Chondrocyte (in vitro differentiated cells): ENCODE measurements at regions not wholly inside any gene's neighbourhood (a gene's known extent, or its start where the extent isn't known, plus 50 kb on each side); places are given as distances from the start of the nearest gene placed in this dataset.

Source experiments
- DNase-seq: peaks from one replicate; pipeline ENCODE4 v3.0.0; 2021; ENCODE audit warnings: mixed read lengths, low spot score
- H3K27ac Mint-ChIP-seq: one replicate; pipeline ENCODE4 v1.8.0; 2021; ENCODE audit warnings: mild to moderate bottlenecking, moderate library complexity, mixed read lengths; ENCODE audit not compliant: unreplicated experiment
- H3K27me3 Mint-ChIP-seq: 2 replicates; pipeline ENCODE4 v1.8.0; 2021; ENCODE audit warnings: low read depth, mixed read lengths
- H3K36me3 Mint-ChIP-seq: 2 replicates; pipeline ENCODE4 v1.8.0; 2021; ENCODE audit warnings: low read depth, mixed read lengths
- H3K4me1 Mint-ChIP-seq: 2 replicates; pipeline ENCODE4 v1.8.0; 2021; ENCODE audit warnings: low read depth, mild to moderate bottlenecking, mixed read lengths
- H3K4me3 Mint-ChIP-seq: one replicate; pipeline ENCODE4 v1.8.0; 2021; ENCODE audit warnings: mild to moderate bottlenecking, moderate library complexity, mixed read lengths; ENCODE audit not compliant: unreplicated experiment
- H3K9me3 Mint-ChIP-seq: 2 replicates; pipeline ENCODE4 v1.8.0; 2021; ENCODE audit warnings: low read depth, mixed read lengths
- CTCF ChIP-seq: fragments of 200-600 bp; sonication (generic); IDR thresholded peaks from 2 replicates; pipeline ENCODE4 v1.5.0; 2021; ENCODE audit warnings: antibody characterized with exemption, mild to moderate bottlenecking, moderate library complexity

GRCh38 chr2:173814306-173814705, 150.9 kb downstream of the SP3 start:
- no peaks in the 10 kb centered on the region for H3K36me3 Mint-ChIP-seq
- H3K9me3 Mint-ChIP-seq = no peaks in the 10 kb centered on the region
- DNase-seq = no peak
- H3K4me1 Mint-ChIP-seq = no peaks in the 10 kb centered on the region
- no peak overlapping the region for H3K27ac Mint-ChIP-seq
- no peak for TF ChIP-seq CTCF
- no peak overlapping the region for H3K4me3 Mint-ChIP-seq
- peaks cover 3% of the 10 kb centered on the region for H3K27me3 Mint-ChIP-seq

GRCh38 chr2:173815772-173816171, 149.4 kb downstream of the SP3 start:
- no peak for TF ChIP-seq CTCF
- H3K4me3 Mint-ChIP-seq = no peak overlapping the region
- no peak overlapping the region for H3K27ac Mint-ChIP-seq
- H3K27me3 Mint-ChIP-seq = peaks cover 3% of the 10 kb centered on the region
- no peaks in the 10 kb centered on the region for H3K9me3 Mint-ChIP-seq
- H3K4me1 Mint-ChIP-seq = no peaks in the 10 kb centered on the region
- no peak for DNase-seq
- no peaks in the 10 kb centered on the region for H3K36me3 Mint-ChIP-seq

GRCh38 chr2:173817582-173817981, 147.6 kb downstream of the SP3 start:
- no peaks in the 10 kb centered on the region for H3K36me3 Mint-ChIP-seq
- no peak overlapping the region for H3K4me3 Mint-ChIP-seq
- TF ChIP-seq CTCF = no peak
- H3K27ac Mint-ChIP-seq = no peak overlapping the region
- peaks cover 12% of the 10 kb centered on the region for H3K27me3 Mint-ChIP-seq
- H3K4me1 Mint-ChIP-seq = no peaks in the 10 kb centered on the region
- H3K9me3 Mint-ChIP-seq = no peaks in the 10 kb centered on the region
- DNase-seq = no peak

GRCh38 chr2:173818285-173818684, 146.9 kb downstream of the SP3 start:
- H3K4me3 Mint-ChIP-seq = no peak overlapping the region
- no peak for TF ChIP-seq CTCF
- no peaks in the 10 kb centered on the region for H3K4me1 Mint-ChIP-seq
- DNase-seq = no peak
- H3K27me3 Mint-ChIP-seq = peaks cover 9% of the 10 kb centered on the region
- H3K36me3 Mint-ChIP-seq = no peaks in the 10 kb centered on the region
- H3K27ac Mint-ChIP-seq = no peak overlapping the region
- no peaks in the 10 kb centered on the region for H3K9me3 Mint-ChIP-seq

- no peak for TF ChIP-seq CTCF
- H3K27me3 Mint-ChIP-seq = peaks cover 8% of the 10 kb centered on the region
- H3K4me3 Mint-ChIP-seq = no peak overlapping the region
- no peaks in the 10 kb centered on the region for H3K4me1 Mint-ChIP-seq
- no peak overlapping the region for H3K27ac Mint-ChIP-seq
- H3K36me3 Mint-ChIP-seq = no peaks in the 10 kb centered on the region
- no peak for DNase-seq
- no peaks in the 10 kb centered on the region for H3K9me3 Mint-ChIP-seq
Observed at GRCh38 chr2:173819852-173820251, 145.3 kb downstream of the SP3 start.
